EH (cell line): ENCODE measurements at regions not wholly inside any gene's neighbourhood (a gene's known extent, or its start where the extent isn't known, plus 50 kb on each side); places are given as distances from the start of the nearest gene placed in this dataset.

Source experiments
- DNase-seq: peaks from one replicate; pipeline ENCODE4 v3.0.0-alpha.2; 2015; ENCODE audit warnings: low read depth

GRCh38 chr3:194805546-194805945 lies 119.9 kb downstream of the FAM43A start:
- no peak for DNase-seq

DNA sequence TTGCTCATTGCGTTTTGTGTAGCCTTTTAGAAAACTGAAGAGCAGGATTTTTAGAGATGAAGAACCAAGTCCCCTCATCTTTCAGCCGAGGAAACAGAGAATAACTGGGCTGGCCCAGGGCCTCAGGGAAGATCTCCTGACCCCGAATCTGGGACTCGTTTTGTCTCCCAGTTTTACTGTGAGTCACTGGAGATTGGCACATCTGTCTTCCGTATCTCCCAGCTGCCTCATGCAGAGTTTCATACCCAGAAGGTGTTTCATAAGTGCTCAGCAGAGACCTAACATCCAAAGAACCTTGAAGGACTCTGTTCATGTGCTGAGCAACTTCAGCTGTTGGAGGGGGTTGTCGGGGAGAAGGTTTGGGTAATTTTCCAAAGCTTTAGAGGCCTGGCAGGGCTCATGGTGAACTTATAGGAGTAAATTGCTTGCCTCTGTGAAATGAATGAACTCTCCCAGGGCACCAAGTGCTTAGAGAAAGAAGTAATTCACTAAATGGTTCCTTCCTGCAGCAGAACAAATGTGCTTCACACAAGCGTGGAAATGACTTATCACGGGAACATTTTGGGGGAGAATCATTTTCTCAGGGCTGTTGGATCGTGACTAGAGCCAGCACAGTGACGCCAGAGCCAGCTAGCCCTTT lies 121.4 kb downstream of the FAM43A start:
- DNase-seq: peak; percentile 79

- peak; percentile 49 for DNase-seq
These were observed 123.0 kb downstream of the FAM43A start for GRCh38 chr3:194808640-194809097.

DNA sequence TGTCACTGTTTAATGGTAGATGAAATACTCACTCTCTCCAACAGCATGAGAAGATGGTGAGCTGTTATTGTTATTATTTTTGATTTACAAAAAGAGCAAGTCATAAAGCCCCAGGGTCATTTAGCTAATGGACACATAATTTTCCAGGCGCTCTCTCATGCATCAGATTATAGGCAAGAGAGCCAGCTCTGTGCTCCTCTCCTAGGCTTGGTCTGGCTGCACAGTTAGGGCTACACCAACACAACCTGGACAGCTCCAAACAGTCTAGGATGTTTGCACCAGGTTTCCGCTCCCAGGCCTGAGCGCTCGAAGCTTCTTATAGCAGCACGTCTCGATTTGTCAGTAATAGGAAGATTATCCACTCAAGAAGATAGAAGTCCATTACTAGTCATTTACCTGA lies 123.7 kb downstream of the FAM43A start:
- no peak for DNase-seq

DNA sequence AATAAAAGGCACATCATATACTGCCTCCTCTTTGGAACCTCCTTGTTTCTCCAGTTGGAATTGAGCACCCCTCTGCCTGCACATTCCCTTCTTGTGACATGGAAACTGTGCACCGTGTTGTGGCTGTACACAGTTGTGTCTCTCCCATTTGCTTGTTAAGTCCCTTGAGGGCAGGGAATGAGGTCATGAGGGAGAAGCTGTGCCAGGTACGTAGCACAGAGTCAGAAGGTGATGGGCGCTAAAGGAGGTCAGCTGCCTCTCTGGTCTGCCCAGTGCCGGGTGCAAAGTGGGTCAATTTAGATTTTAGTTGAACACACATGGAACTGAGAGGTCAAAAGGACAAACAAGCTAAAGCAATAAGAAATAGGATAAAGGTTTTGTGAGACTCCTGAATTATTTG lies 124.4 kb downstream of the FAM43A start:
- DNase-seq: no peak

GRCh38 chr3:194811118-194811517 lies 125.4 kb downstream of the FAM43A start:
- DNase-seq: no peak

DNA sequence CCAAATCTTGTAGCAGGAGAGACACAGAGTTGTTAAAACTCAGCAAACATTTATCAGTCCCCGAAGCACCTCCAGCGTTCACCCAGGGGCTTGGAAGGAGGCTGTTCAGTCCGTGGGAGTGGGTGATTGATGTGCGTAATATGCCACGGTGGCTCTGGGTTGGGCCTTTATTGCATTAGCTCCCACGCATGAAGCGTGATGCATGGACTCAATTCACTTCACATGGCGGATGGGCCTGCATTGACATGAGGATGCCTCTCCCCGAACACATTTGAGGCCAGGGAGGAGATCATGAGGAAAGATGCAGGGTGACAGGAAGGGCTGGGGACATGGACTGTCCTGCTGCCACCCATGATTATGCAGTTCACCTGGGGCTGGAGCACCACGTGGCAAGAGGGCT lies 126.5 kb downstream of the FAM43A start:
- no peak for DNase-seq

GRCh38 chr3:194814878-194815357 lies 129.2 kb downstream of the FAM43A start:
- DNase-seq: no peak

DNA sequence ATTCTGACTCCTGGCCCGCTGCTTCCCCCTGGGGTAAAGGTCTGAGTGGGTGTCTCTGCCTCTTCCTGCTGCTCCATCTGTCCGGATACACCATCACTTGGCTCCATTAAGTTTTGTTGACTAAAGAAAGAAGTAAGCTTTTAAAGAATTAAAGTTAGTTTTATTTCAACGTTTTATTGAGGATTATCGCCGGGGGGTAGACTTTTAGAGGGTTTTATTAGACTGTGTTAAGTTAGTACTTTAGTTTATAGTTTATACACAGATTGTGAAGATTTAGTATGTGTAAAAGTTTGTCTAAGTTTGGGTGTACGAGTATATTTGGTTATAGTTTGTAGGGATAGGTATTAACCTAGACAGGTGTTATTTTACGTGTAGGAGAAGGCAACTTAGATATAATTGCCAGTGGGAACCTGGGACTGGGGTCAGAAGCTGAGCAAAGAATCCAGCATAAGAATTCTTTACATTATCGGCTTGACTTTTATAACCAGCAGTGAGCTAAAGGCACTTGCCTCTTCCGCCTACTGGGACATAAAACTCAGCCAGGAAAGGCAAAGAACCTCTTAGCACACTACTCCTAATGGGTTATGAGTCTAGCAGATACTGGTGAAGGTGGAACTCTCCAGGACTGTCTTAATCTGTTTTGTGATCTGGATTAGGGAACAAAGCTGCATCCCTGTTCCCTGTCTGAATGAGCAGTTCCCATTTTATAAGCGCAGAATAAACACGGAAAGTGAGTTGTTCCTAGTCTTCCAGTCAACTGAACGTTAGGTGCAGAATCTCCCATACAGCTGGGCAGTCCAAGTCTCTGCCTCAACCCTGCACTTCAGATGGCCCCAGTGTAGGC lies 131.3 kb downstream of the FAM43A start:
- no peak for DNase-seq

GRCh38 chr3:194817592-194817930 lies 131.9 kb downstream of the FAM43A start:
- no peak for DNase-seq

DNA sequence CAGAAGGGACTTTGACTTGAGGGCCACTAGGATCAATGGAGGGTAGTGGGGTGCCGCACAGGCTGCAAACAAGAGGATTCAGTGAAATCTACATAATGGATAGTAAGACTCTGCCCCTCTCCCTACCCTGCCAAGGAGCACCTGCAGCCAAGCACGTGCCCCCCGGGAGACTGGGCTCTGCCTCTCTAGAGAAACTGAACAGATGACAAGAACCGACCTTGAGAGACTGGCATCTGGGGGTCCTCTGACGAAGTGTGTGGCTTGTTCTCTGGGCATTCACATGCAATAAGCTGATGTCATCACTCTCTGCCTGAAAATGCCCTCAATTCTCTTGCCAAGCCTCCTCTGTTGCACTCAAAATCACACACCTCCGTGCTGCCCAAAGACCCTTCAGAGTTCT lies 132.3 kb downstream of the FAM43A start:
- no peak for DNase-seq

GRCh38 chr3:194824100-194824499 lies 138.4 kb downstream of the FAM43A start:
- DNase-seq: no peak

DNA sequence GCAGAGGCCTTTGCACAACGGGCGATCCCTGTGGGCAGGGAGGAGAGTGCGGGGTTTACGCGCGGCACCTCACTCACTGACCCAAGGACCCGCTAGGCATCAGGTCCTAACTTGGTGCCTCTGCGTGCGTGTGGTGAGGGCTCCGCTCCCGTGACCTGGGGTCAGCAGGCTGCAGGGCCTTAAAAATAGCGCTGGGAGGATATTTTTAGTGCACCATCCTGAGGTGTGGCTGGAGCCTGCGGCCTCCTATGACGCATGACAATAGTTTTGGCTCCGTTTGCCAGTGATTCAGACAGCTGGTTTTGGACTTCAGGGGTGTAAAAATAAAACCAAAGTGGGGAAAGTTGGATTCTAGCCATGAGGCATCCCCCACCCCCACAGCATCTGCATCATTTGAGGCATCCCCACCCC lies 139.0 kb downstream of the FAM43A start:
- peak; percentile 91 for DNase-seq

- DNase-seq: no peak
These were observed 140.9 kb downstream of the FAM43A start for GRCh38 chr3:194826594-194826993.

- no peak for DNase-seq
These were observed 141.8 kb downstream of the FAM43A start for GRCh38 chr3:194827486-194827885.

GRCh38 chr3:194828116-194828515 lies 142.4 kb downstream of the FAM43A start:
- peak; percentile 92 for DNase-seq

DNA sequence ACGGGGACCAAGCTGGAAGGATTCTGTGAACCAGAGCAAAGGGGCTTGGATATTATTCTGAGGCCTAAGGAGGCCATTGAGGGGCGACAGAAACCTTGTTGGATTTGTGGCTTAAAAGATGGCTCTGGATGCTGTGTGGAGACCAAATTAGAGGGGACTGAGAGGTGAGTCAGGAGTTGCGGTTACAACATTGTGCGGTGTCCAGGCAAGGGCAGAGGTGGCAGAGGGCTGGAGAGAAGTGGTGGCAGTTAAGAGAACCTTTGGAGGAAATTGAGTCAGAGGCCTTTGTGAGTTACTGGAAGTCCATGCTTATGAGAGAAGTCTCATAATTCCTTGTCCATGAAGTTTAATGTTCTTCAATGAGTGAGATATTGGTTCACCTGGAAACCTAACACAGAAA lies 143.2 kb downstream of the FAM43A start:
- no peak for DNase-seq

DNA sequence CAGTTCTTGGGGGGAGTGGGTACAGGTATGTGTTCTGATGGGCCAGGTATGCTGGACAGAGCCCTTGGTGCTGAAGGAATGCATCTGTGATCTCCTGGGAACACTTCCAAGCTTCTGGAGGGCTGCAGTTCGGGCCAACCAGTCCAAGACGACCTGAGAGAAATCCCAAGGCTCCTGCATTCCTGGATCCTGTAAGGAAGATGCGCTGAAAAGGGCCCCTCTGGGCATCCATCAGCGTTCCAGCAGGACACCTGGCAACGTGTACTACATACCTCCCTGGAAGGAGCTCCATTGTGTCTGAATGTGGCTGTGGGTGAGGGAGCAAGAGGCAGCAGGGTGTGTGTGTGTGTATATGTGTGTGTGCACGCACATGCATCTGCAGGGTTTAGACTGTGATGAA lies 144.7 kb downstream of the FAM43A start:
- DNase-seq: no peak

- no peak for DNase-seq
These were observed 145.3 kb downstream of the FAM43A start for GRCh38 chr3:194830978-194831377.

- no peak for DNase-seq
These were observed 146.8 kb downstream of the FAM43A start for GRCh38 chr3:194832346-194833104.

- DNase-seq: no peak
These were observed 147.6 kb downstream of the FAM43A start for GRCh38 chr3:194833114-194833910.

- no peak for DNase-seq
These were observed 151.0 kb downstream of the FAM43A start for GRCh38 chr3:194836661-194837060.
